KMS-11 (cell line): ENCODE measurements at regions not wholly inside any gene's neighbourhood (a gene's known extent, or its start where the extent isn't known, plus 50 kb on each side); places are given as distances from the start of the nearest gene placed in this dataset.

Source experiments
- H2AFZ ChIP-seq: fragments of 200-600 bp; sonication (generic); 2 replicates; pipeline ENCODE4 v1.6.1; 2016; ENCODE audit warnings: antibody characterized with exemption, mixed run types, low read depth
- H3K27ac ChIP-seq: fragments of 200-600 bp; sonication (generic); 2 replicates; pipeline ENCODE4 v1.6.1; 2016; ENCODE audit warnings: mild to moderate bottlenecking, mixed run types
- H3K27me3 ChIP-seq: fragments of 200-600 bp; sonication (generic); 2 replicates; pipeline ENCODE4 v1.6.1; 2017; ENCODE audit warnings: mild to moderate bottlenecking, low read depth, mixed run types, moderate library complexity; ENCODE audit not compliant: insufficient read depth
- H3K36me3 ChIP-seq: fragments of 200-600 bp; sonication (generic); 2 replicates; pipeline ENCODE4 v1.6.1; 2017; ENCODE audit warnings: mild to moderate bottlenecking, mixed run types; ENCODE audit not compliant: insufficient read depth
- H3K4me1 ChIP-seq: fragments of 200-600 bp; sonication (generic); 2 replicates; pipeline ENCODE4 v1.6.1; 2016; ENCODE audit warnings: mild to moderate bottlenecking, low read depth, mixed run types; ENCODE audit not compliant: poor library complexity, severe bottlenecking
- H3K4me2 ChIP-seq: fragments of 200-600 bp; sonication (generic); 2 replicates; pipeline ENCODE4 v1.7.0; 2016; ENCODE audit warnings: mild to moderate bottlenecking, mixed run types
- H3K4me3 ChIP-seq: fragments of 200-600 bp; sonication (generic); IDR thresholded peaks from 2 replicates; pipeline ENCODE4 v1.6.1; 2017; ENCODE audit warnings: low read depth, low read length, mixed read lengths; ENCODE audit not compliant: insufficient read depth
- H3K79me2 ChIP-seq: fragments of 200-600 bp; sonication (generic); 2 replicates; pipeline ENCODE4 v1.6.1; 2016; ENCODE audit warnings: low read depth, mixed run types; ENCODE audit not compliant: insufficient read depth
- H3K9ac ChIP-seq: fragments of 200-600 bp; sonication (generic); 2 replicates; pipeline ENCODE4 v1.6.1; 2016; ENCODE audit warnings: mild to moderate bottlenecking, mixed run types
- H4K20me1 ChIP-seq: fragments of 200-600 bp; sonication (generic); 2 replicates; pipeline ENCODE4 v1.6.1; 2016; ENCODE audit warnings: mild to moderate bottlenecking, mixed run types; ENCODE audit not compliant: insufficient read depth
- CTCF ChIP-seq: fragments of 200-600 bp; sonication (generic); conservative IDR thresholded peaks from 2 replicates; pipeline ENCODE4 v1.6.1; 2017; ENCODE audit warnings: low read depth, mild to moderate bottlenecking, antibody characterized with exemption, low read length, moderate library complexity, mixed read lengths

- TF ChIP-seq CTCF, result no peak
- H3K36me3 ChIP-seq, result no peaks in the 10 kb centered on the region
- H3K4me1 ChIP-seq, result no peaks in the 10 kb centered on the region
- H3K9ac ChIP-seq, result no peak overlapping the region
- H4K20me1 ChIP-seq, result no peaks in the 10 kb centered on the region
- H3K79me2 ChIP-seq, result no peaks in the 10 kb centered on the region
- no peak overlapping the region for H3K4me2 ChIP-seq
- no peaks in the 10 kb centered on the region for H3K27me3 ChIP-seq
- no peak overlapping the region for H3K4me3 ChIP-seq
- no peak overlapping the region for H3K27ac ChIP-seq
- H2AFZ ChIP-seq, result no peak overlapping the region
These were observed 942.4 kb upstream of the PRR20A start for GRCh38 chr13:56198350-56198749.

- H3K9ac ChIP-seq, result no peak overlapping the region
- no peak overlapping the region for H2AFZ ChIP-seq
- H3K4me3 ChIP-seq, result no peak overlapping the region
- H3K79me2 ChIP-seq, result no peaks in the 10 kb centered on the region
- no peak overlapping the region for H3K4me2 ChIP-seq
- no peak for TF ChIP-seq CTCF
- no peaks in the 10 kb centered on the region for H4K20me1 ChIP-seq
- no peaks in the 10 kb centered on the region for H3K36me3 ChIP-seq
- H3K27me3 ChIP-seq, result no peaks in the 10 kb centered on the region
- no peaks in the 10 kb centered on the region for H3K4me1 ChIP-seq
- no peak overlapping the region for H3K27ac ChIP-seq
These were observed 938.9 kb upstream of the PRR20A start for GRCh38 chr13:56201834-56202233.

GRCh38 chr13:56216221-56216620 is 924.5 kb upstream of the PRR20A start:
- Histone ChIP-seq H2AFZ (no peak overlapping the region), H4K20me1 (no peaks in the 10 kb centered on the region), H3K27ac (no peak overlapping the region), H3K4me1 (no peaks in the 10 kb centered on the region), H3K4me2 (no peak overlapping the region), H3K9ac (no peak overlapping the region), H3K4me3 (no peak overlapping the region), H3K36me3 (no peaks in the 10 kb centered on the region), H3K79me2 (no peaks in the 10 kb centered on the region), H3K27me3 (no peaks in the 10 kb centered on the region)
- TF ChIP-seq CTCF, result no peak

- H3K79me2 ChIP-seq, result no peaks in the 10 kb centered on the region
- no peaks in the 10 kb centered on the region for H3K27me3 ChIP-seq
- TF ChIP-seq CTCF, result no peak
- H3K4me3 ChIP-seq, result no peak overlapping the region
- H3K36me3 ChIP-seq, result no peaks in the 10 kb centered on the region
- no peak overlapping the region for H3K4me2 ChIP-seq
- no peaks in the 10 kb centered on the region for H4K20me1 ChIP-seq
- H3K4me1 ChIP-seq, result no peaks in the 10 kb centered on the region
- H2AFZ ChIP-seq, result no peak overlapping the region
- H3K9ac ChIP-seq, result no peak overlapping the region
- H3K27ac ChIP-seq, result no peak overlapping the region
These were observed 893.0 kb upstream of the PRR20A start for GRCh38 chr13:56247692-56248091.

GRCh38 chr13:56271686-56272085 is 869.0 kb upstream of the PRR20A start:
- no peaks in the 10 kb centered on the region for H4K20me1 ChIP-seq
- H2AFZ ChIP-seq, result no peak overlapping the region
- H3K79me2 ChIP-seq, result no peaks in the 10 kb centered on the region
- no peak overlapping the region for H3K27ac ChIP-seq
- no peak for TF ChIP-seq CTCF
- no peak overlapping the region for H3K4me2 ChIP-seq
- no peaks in the 10 kb centered on the region for H3K4me1 ChIP-seq
- H3K9ac ChIP-seq, result no peak overlapping the region
- H3K27me3 ChIP-seq, result no peaks in the 10 kb centered on the region
- no peak overlapping the region for H3K4me3 ChIP-seq
- H3K36me3 ChIP-seq, result no peaks in the 10 kb centered on the region
